Immature natural killer cell (primary cell): ENCODE measurements at regions not wholly inside any gene's neighbourhood (a gene's known extent, or its start where the extent isn't known, plus 50 kb on each side); places are given as distances from the start of the nearest gene placed in this dataset.
A peak's percentile ranks its signal among the peaks of the same experiment; 100 is the strongest.
"Not testable (repeated sequence)": the region's sequence is repeated elsewhere in the genome, so short reads cannot be mapped to it uniquely, and the experiment has no call there.

Experiments
- DNase-seq, 3 donors: peaks; one replicate each; pipeline ENCODE4 v3.0.0; 2022; ENCODE audit warnings: mixed read lengths in 1 of 3
- H3K27ac Mint-ChIP-seq, 6 donors: one replicate each; pipeline ENCODE4 v1.8.0; 2020; ENCODE audit warnings: mixed read lengths in 6 of 6, mild to moderate bottlenecking in 5 of 6, inconsistent platforms in 4 of 6, moderate library complexity in 3 of 6
- H3K27me3 Mint-ChIP-seq, 3 donors: one replicate each; pipeline ENCODE4 v1.8.0; 2020 to 2021; ENCODE audit warnings: low read depth in 3 of 3, mild to moderate bottlenecking in 3 of 3, mixed read lengths in 3 of 3, moderate library complexity in 3 of 3, inconsistent platforms in 1 of 3
- H3K36me3 Mint-ChIP-seq, 3 donors: one replicate each; pipeline ENCODE4 v1.8.0; 2020; ENCODE audit warnings: mixed read lengths in 3 of 3, inconsistent platforms in 2 of 3, mild to moderate bottlenecking in 2 of 3
- H3K4me1 Mint-ChIP-seq, 2 donors: one replicate each; pipeline ENCODE4 v1.8.0; 2020; ENCODE audit warnings: inconsistent platforms in 2 of 2, mild to moderate bottlenecking in 2 of 2, mixed read lengths in 2 of 2, moderate library complexity in 1 of 2
- H3K4me3 Mint-ChIP-seq, 5 donors: one replicate each; pipeline ENCODE4 v1.8.0; 2020; ENCODE audit warnings: mild to moderate bottlenecking in 5 of 5, mixed read lengths in 5 of 5, inconsistent platforms in 3 of 5, moderate library complexity in 3 of 5
- H3K9me3 Mint-ChIP-seq, 6 donors: one replicate each; pipeline ENCODE4 v1.8.0; 2020; ENCODE audit warnings: mild to moderate bottlenecking in 6 of 6, mixed read lengths in 6 of 6, inconsistent platforms in 4 of 6, moderate library complexity in 3 of 6

GRCh38 chr10:21399392-21400035 lies 126.0 kb downstream of the SKIDA1 start:
- DNase-seq, result no peak
- Mint-ChIP-seq H3K4me3 (no peak overlapping the region), H3K27me3 (peaks cover 0 to 4% (median 0%) of the 10 kb centered on the region in 3 donors), H3K4me1 (no peaks in the 10 kb centered on the region), H3K27ac (no peak overlapping the region), H3K9me3 (peaks cover 0 to 3% (median 0%) of the 10 kb centered on the region in 6 donors), H3K36me3 (no peaks in the 10 kb centered on the region)

GRCh38 chr10:21398563-21399231 lies 126.8 kb downstream of the SKIDA1 start:
- H3K4me3 Mint-ChIP-seq, result no peak overlapping the region
- no peak for DNase-seq
- no peaks in the 10 kb centered on the region for H3K36me3 Mint-ChIP-seq
- peaks cover 0 to 4% (median 0%) of the 10 kb centered on the region in 3 donors for H3K27me3 Mint-ChIP-seq
- peaks cover 0 to 3% (median 0%) of the 10 kb centered on the region in 6 donors for H3K9me3 Mint-ChIP-seq
- H3K4me1 Mint-ChIP-seq, result no peaks in the 10 kb centered on the region
- no peak overlapping the region for H3K27ac Mint-ChIP-seq

GRCh38 chr10:21396889-21397288 lies 128.6 kb downstream of the SKIDA1 start:
- no peak overlapping the region for H3K4me3 Mint-ChIP-seq

GRCh38 chr10:21393931-21394330 lies 131.6 kb downstream of the SKIDA1 start:
- H3K9me3 Mint-ChIP-seq, result peaks cover 0 to 3% (median 0%) of the 10 kb centered on the region in 6 donors

More at GRCh38 chr10:21396889-21397288, 128.6 kb downstream of the SKIDA1 start:
- Mint-ChIP-seq H3K9me3 (peaks cover 0 to 3% (median 0%) of the 10 kb centered on the region in 6 donors), H3K36me3 (no peaks in the 10 kb centered on the region), H3K27ac (no peak overlapping the region), H3K27me3 (peaks cover 0 to 4% (median 0%) of the 10 kb centered on the region in 3 donors), H3K4me1 (no peaks in the 10 kb centered on the region)
- no peak for DNase-seq

GRCh38 chr10:21388589-21388988 lies 136.9 kb downstream of the SKIDA1 start:
- Mint-ChIP-seq H3K27me3 (peaks cover 2 to 8% (median 5%) of the 10 kb centered on the region in 3 donors), H3K9me3 (no peaks in the 10 kb centered on the region), H3K4me1 (no peaks in the 10 kb centered on the region), H3K36me3 (no peaks in the 10 kb centered on the region), H3K4me3 (no peak overlapping the region), H3K27ac (no peak overlapping the region)
- DNase-seq, result no peak

More at GRCh38 chr10:21393931-21394330, 131.6 kb downstream of the SKIDA1 start:
- Mint-ChIP-seq H3K4me1 (no peaks in the 10 kb centered on the region), H3K36me3 (no peaks in the 10 kb centered on the region), H3K27ac (no peak overlapping the region), H3K4me3 (no peak overlapping the region), H3K27me3 (peaks cover 0 to 5% (median 3%) of the 10 kb centered on the region in 3 donors)
- DNase-seq, result no peak

GRCh38 chr10:21387868-21388267 lies 137.6 kb downstream of the SKIDA1 start:
- no peaks in the 10 kb centered on the region for H3K4me1 Mint-ChIP-seq
- H3K36me3 Mint-ChIP-seq, result no peaks in the 10 kb centered on the region
- H3K4me3 Mint-ChIP-seq, result no peak overlapping the region
- H3K27ac Mint-ChIP-seq, result no peak overlapping the region
- peaks cover 2 to 8% (median 5%) of the 10 kb centered on the region in 3 donors for H3K27me3 Mint-ChIP-seq
- no peak for DNase-seq
- H3K9me3 Mint-ChIP-seq, result no peaks in the 10 kb centered on the region

GRCh38 chr10:21385996-21386585 lies 139.4 kb downstream of the SKIDA1 start:
- Mint-ChIP-seq H3K4me1 (no peaks in the 10 kb centered on the region), H3K27ac (no peak overlapping the region), H3K9me3 (no peaks in the 10 kb centered on the region), H3K27me3 (peaks cover 2 to 9% (median 9%) of the 10 kb centered on the region in 3 donors), H3K4me3 (no peak overlapping the region), H3K36me3 (no peaks in the 10 kb centered on the region)
- DNase-seq, result no peak

GRCh38 chr10:21385536-21385935 lies 139.9 kb downstream of the SKIDA1 start:
- DNase-seq, result no peak
- Mint-ChIP-seq H3K4me1 (no peaks in the 10 kb centered on the region), H3K27ac (no peak overlapping the region), H3K36me3 (no peaks in the 10 kb centered on the region), H3K4me3 (no peak overlapping the region), H3K9me3 (no peaks in the 10 kb centered on the region), H3K27me3 (peaks cover 2 to 9% (median 7%) of the 10 kb centered on the region in 3 donors)

- H3K27ac Mint-ChIP-seq, result no peak overlapping the region
These were observed 146.3 kb downstream of the SKIDA1 start for GRCh38 chr10:21379143-21379542.

GRCh38 chr10:21375274-21375673 lies 150.2 kb downstream of the SKIDA1 start:
- H3K4me1 Mint-ChIP-seq, H3K36me3 Mint-ChIP-seq, H3K27me3 Mint-ChIP-seq, H3K4me3 Mint-ChIP-seq, H3K9me3 Mint-ChIP-seq, DNase-seq: not testable (repeated sequence)
- H3K27ac Mint-ChIP-seq, result peak overlapping the region in 1 of 6 donors; percentile 16

More at GRCh38 chr10:21379143-21379542, 146.3 kb downstream of the SKIDA1 start:
- Mint-ChIP-seq H3K4me1 (no peaks in the 10 kb centered on the region), H3K27me3 (peaks cover 0 to 10% (median 4%) of the 10 kb centered on the region in 3 donors), H3K36me3 (no peaks in the 10 kb centered on the region), H3K9me3 (no peaks in the 10 kb centered on the region), H3K4me3 (no peak overlapping the region)
- DNase-seq, result no peak

- H3K27me3 Mint-ChIP-seq, H3K9me3 Mint-ChIP-seq, H3K4me1 Mint-ChIP-seq, H3K36me3 Mint-ChIP-seq, H3K4me3 Mint-ChIP-seq, H3K27ac Mint-ChIP-seq, DNase-seq: not testable (repeated sequence)
These were observed 151.6 kb downstream of the SKIDA1 start for GRCh38 chr10:21373881-21374280.

- H3K4me3 Mint-ChIP-seq, result no peak overlapping the region
- H3K9me3 Mint-ChIP-seq, result no peaks in the 10 kb centered on the region
- H3K4me1 Mint-ChIP-seq, result peaks cover 4% of the 10 kb centered on the region in 2 donors
- peak in 1 of 3 donors; percentile 3 for DNase-seq
- H3K27me3 Mint-ChIP-seq, result peaks cover 3 to 9% (median 4%) of the 10 kb centered on the region in 3 donors
- no peaks in the 10 kb centered on the region for H3K36me3 Mint-ChIP-seq
- H3K27ac Mint-ChIP-seq, result no peak overlapping the region
These were observed 152.7 kb downstream of the SKIDA1 start for GRCh38 chr10:21372651-21373410.

GRCh38 chr10:21369697-21370096 lies 155.8 kb downstream of the SKIDA1 start:
- Mint-ChIP-seq H3K4me1 (peaks cover 4% of the 10 kb centered on the region in 2 donors), H3K36me3 (no peaks in the 10 kb centered on the region)

More at GRCh38 chr10:21369697-21370096, 155.8 kb downstream of the SKIDA1 start:
- Mint-ChIP-seq H3K27ac (no peak overlapping the region), H3K9me3 (no peaks in the 10 kb centered on the region), H3K4me3 (no peak overlapping the region), H3K27me3 (peaks cover 3 to 7% (median 4%) of the 10 kb centered on the region in 3 donors)
- DNase-seq, result no peak
